DMS53 treated with DMSO at 0.1 percent for 48 hours (cell line): ENCODE measurements at regions not wholly inside any gene's neighbourhood (a gene's known extent, or its start where the extent isn't known, plus 50 kb on each side); places are given as distances from the start of the nearest gene placed in this dataset.
A peak's percentile ranks its signal among the peaks of the same experiment; 100 is the strongest.
"Not testable (repeated sequence)": the region's sequence is repeated elsewhere in the genome, so short reads cannot be mapped to it uniquely, and the experiment has no call there.

Experiments used
- DNase-seq: peaks from one replicate; lab custom pipeline; 2025; ENCODE audit not compliant: unreplicated experiment; lab: John Stamatoyannopoulos, UW

DNA sequence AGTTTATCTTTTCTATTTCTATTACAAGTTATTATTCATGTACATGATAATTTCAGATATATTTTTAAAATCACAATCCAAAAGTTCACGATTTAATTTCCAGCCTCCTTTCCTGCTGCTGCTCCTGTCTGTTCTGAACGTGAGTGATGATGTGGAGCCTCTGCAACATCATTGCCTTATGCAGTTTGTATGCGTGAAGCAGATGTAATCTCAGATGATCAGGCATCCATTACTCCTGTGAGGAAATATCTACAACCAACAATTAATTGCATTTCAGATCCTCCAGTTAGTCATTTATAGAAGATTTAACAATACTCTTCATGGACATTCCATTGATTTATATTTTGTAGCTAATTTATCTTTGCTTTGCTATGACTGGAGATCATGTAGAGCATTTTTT is 668.7 kb upstream of the EPHA5 start:
- no peak for DNase-seq

DNA sequence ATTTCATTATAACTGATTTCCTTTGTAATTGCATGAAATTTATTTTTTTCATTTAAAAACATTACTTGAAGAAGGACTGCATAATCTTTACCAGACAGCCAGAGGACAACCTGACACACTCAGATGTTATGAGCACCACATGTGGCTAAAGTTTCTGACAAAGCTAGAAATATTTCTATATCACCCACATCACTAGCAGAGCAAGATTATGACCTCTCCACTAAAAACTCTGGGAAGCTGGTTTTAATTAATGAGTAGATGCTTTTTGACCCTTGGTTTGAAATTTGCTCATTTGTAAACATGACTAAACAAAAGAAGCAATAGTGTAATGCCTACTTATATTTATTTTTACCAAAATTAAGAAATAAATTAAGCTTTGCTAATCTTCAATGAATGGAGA is 661.5 kb upstream of the EPHA5 start:
- DNase-seq = no peak

DNA sequence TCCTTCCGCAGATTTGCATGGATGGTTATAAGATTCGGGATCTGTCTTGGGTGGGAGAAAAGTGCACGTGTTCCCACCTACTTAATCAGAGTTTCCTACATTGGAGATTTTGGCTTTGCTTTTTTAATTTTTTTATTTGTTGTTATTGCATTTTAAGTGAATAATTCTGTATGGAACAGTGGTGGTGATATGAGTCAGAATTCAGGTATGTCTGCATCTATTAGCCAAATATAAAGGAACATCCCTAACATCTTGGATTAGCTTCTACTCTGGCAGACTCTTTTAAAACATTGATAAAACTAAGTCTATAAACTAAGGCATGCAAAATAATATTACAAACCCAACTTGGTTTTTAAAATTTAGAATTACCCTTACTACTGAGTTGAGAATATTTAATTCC is 659.8 kb upstream of the EPHA5 start:
- no peak for DNase-seq

DNA sequence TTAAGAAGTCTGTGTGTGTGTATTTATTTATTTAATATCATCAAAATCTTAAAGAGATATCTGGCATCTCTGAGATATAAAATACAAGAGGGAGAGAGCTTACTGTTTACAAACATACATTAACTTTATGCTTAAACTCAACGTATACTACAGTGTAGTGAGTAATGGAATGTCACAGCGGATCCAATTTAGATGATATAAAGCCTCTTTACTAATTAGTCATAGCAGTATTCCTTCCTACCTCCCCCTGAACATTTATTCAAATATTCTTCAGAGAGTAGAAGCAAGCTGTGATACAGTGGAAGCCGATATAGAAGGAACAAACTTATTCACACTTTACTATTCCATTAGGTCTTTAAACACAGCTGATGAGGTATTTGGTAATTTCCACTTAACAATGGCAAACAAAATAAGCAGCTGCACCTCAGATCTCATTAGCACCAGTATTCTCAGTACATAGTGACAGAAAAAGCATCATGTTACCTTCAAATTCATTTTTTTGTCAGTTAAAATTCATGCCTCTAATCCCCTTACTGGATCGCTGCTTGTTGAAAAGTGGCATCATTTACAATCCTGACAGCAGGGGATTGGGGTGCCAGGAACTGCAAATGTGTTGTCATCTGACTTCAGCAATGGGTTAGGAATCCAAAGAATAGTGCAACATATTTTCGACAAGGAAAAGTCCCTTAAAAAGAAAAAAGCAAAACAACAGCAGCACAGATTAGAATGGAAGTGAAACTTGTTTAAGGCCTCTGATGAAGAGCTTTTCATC is 658.7 kb upstream of the EPHA5 start:
- DNase-seq = no peak

DNA sequence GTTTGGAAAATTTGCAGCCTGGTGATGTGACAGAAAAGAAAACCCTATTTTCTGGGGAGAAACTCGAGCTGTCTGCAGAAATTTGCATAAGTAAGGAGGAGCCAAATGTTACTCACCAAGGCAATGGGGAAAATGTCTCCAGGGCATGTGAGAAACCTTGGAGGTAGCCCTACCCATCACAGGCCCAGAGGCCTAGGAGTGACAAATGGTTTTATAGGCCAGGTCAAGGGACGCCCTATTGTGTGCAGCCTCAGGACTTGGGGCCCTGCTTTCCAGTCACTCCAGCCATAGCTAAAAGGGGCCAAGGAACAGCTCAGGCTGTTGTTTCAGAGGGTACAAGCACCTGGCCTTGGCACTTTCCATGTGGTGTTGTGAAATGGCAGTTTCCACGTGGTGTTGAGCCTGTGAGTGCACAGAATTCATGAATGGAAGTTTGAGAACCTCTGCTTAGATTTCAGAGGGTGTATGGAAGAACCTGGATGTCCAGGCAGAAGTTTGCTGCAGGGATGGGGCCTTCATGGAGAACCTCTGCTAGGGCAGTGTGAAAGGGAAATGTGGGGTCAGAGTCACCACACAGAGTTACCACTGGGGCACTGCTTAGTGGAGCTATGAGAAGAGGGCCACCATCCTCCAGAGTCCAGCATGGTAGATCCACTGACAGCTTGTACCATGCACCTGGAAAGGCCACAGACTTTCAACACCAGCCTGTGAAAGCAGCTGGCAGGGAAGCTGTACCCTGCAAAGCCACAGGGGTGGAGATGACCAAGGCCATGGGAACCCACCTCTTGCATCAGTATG is 637.6 kb upstream of the EPHA5 start:
- no peak for DNase-seq

DNA sequence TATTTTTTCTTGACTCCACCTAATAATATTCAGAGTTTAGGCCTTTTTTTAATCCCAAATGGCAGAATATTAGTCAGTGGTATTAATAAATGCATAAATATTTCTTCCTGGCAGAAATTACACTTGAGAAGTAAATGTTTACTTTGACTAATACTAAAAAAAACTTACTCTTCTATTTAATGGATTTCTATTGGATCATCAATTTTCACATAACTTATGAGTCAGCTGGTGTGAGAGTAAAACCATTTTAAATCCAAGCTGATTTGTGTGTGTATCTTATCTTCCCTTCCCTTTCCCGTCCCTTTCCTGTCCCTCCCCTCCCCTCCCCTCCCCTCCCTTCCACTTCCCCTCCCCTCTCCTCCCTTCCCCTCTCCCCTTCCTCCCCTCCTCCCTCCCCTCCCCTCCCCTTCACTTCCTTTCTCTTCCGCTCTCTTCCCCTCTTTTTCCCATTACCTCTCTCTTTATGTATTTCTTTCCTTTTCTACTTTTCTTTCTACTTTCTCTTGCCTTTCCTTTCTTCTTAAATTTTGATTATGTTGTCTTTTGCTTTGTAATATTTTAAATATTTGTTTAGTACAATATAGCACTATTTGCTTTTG is 630.1 kb upstream of the EPHA5 start:
- no peak for DNase-seq

DNA sequence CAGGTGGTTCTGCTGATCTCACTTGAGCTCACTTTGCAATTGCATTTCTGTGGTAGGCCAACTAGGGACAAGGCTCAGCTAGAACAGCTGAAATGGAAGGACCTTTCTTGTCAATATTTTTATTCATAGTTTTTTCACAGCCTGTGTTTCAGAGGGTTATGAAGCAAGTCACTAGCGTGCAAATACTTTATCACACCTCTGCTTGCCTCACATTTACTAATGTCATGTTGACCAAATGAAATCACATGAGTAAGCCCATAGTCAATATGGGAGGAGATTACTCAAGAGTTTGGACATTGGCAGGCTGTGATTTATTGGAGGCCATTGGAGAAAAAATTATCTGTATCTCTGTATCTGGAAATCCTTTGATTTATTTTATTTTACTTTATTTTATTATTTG is 628.3 kb upstream of the EPHA5 start:
- no peak for DNase-seq

DNA sequence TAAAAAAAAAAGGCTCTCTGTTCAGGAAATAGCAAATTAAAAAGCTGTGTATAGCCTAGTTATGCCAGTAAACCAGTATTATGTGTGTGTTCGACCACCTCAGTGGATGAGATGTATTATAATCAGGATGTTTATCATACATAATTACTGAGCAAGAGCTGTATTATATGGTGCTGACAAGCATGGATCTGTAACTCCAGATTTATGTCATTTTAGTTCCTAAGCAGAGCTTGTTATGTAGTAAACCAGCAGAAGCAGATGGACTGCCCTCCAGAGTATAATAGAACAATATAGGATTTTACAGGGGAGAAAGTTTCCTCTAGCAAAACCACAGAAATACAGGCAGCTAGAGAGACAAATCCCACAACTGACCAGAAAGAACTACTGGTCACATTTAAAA is 627.4 kb upstream of the EPHA5 start:
- no peak for DNase-seq

DNA sequence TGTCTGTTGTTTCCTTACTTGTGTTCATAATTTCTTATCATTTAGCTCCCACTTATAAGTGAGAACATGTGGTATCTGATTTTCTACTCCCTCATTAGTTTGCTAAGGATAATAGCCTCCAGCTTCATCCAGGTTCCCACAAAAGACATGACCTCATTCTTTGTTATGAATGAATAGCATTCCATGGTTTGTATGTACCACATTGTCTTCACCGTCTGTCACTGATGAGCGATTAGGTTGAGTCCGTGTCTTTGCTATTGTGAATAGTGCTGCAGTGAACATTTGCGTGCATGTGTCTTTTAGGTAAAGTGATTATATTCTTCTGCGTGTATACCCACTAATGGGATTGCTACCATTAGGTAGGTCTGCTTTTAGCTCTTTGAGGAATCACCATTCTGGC is 624.3 kb upstream of the EPHA5 start:
- no peak for DNase-seq

DNA sequence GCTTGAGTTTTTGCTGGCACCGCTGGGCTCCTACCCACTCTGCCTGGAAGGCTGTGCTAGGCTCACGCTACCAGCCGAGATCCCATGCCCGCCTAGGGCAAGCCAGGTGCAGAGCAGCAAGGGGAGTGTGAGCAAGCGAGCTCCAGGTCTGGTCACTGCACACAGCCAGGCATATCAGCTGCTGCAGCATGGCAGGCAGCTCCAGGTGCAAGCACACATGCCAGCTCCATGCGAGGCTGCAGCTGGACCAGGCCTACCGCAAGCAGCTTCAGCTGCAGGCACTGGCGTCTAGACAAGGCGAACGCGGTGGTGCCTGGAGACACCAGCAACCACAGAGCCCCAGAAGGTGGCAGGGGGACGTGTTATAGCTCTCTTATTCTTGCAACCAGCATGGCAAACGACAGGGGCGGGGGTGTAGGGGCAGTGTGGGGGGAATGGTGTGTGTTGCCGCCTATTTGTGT is 614.7 kb upstream of the EPHA5 start:
- no peak for DNase-seq

DNA sequence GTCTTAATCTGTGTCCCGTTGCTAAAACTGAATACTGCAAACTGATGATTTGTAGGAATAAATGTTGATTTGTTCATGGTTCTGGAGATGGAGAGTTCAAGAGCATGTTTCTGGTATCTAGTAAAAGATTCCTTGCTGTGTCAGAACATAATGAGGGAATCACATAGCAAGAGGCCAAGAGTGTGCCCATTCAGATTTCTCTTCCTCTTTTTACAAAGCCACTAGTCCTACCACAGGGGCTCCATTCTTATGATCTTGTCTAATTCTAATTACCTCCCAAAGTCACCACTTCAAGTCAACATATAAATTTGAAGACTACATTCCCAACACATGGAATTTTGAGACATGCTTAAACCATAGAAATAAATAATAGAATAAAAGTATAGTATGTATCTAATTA is 608.8 kb upstream of the EPHA5 start:
- DNase-seq = no peak

DNA sequence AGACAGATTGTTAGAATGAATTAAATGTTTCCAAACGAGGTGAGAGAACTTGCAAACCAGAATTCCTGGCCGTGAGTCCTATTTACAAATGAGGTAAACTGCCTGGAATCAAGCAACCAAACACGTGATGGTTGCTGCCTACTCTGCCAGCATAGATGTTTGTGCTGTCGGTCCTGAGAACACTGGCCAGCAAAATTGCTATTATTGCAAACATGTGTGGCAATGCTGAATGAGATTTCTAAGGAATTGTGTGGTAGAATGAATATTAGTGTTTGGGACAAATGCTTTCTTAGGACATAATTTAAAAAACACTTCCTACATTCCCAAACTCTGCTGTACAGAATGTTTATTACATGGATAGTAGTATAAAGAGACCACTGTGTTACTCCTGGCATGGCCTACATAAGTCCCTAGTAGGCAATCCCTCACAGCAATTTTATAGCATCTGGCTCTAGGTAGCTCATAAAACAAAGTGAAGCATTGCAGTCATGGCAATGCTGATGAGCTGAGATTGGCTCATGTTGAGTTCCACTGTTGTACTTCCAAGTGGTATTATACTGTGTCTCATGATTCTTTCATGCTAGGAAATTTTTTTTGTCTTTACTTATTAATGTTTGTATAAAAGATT is 605.2 kb upstream of the EPHA5 start:
- no peak for DNase-seq

DNA sequence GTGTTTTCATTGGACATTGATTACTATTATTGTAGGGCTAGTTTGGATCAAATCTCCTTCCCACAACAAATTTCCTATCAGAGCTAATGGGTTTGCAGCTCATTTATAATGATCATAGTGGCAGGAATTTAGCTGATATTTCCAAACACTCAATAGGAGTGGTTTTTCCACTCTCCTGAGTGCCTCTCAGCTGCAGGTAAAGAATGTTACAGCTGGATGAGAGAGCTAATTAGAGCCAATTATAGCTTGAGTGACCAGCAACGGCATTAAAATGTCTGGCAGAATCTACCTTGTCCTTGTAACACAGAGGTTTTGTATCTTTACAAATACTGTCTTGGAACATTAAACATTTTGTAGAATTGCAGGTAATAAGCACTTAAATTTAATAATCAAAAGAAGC is 602.8 kb upstream of the EPHA5 start:
- DNase-seq = no peak

DNA sequence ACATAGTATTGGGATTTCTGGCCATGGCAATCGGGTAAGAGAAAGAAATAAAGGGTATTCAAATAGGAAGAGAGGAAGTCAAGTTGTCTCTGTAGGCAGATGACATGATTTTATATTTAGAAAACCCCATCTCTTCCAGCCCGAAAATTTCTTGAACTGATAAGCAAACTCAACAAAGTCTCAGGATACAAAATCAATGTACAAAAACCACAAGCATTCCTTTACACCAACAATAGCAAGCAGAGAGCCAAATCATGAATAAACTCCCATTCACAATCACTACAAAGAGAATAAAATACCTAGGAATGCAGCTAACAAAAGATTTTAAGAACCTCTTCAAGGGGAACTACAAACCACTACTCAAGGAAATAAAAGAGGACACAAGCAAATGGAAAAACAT is 600.1 kb upstream of the EPHA5 start:
- not testable (repeated sequence) for DNase-seq

DNA sequence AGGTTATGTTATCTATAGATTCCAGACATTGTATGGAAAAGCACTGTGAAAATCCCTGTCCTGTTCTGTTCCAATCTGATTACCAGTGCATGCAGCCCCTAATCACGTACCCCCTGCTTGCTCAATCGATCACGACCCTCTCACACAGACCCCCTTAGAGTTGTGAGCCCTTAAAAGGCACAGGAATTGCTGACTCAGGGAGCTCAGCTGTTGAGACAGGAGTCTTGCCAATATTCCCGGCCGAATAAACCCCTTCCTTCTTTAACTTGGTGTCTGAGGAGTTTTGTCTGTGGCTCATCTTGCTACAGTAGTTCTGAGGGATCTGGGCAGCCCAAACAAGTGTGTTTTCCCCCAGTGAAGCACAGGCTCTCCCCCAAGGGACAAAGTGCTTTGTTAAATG is 596.3 kb upstream of the EPHA5 start:
- not testable (repeated sequence) for DNase-seq

DNA sequence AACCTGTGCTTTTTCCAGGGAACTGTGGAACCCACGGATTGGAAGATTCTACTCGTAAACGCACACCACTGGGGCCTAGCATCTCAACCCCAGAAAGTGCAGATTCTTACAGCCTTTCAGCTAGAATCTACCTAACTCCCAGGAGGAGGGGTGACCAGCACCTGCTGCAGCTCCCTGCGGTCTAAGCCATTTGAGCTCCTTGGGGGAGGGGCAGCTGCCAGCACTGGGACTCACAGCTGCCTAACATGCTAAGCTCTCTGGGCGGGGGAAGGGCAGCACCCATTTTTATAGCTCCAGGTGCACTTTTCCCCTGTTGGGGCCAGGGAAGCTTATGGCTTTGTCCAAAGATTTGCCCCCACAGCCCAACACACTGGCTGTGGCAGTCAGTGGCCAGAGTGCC is 595.7 kb upstream of the EPHA5 start:
- DNase-seq = peak; percentile 21

DNA sequence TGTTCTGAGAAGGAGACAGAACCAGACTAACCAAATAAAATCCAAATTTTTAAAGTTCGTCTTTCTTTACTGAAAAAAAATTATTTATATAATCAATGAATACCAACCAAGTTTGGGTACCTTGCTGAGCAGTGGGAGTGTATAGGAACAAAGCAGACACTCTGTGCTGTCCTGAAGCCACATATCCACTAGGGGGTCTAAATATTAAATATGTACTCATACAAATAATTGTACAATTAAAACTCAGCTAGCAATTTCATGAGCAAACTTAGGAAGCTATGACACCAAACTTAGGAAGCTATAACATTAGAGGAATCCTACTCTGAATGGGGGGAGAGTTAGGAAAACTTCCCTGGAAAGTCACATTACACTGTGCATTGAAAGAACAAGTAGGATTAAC is 582.0 kb upstream of the EPHA5 start:
- DNase-seq = peak; percentile 0

DNA sequence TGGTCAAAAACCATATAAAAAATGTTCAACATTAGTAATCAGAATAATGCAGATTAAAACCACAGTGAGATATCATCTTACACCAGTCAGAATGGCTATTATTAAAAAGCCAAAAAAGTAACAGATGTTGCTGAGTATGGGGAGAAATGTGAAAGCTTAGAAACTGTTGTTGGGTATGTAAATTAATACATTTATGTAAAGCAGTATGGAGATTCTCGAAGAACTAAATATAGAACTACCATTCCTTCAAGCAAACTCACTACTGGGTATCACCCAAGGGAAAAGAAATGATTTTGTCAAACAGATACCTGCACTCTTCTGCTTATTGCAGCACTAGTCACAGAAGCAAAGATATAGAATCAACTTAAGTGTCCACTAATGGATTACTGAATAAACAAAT is 576.4 kb upstream of the EPHA5 start:
- DNase-seq = no peak

DNA sequence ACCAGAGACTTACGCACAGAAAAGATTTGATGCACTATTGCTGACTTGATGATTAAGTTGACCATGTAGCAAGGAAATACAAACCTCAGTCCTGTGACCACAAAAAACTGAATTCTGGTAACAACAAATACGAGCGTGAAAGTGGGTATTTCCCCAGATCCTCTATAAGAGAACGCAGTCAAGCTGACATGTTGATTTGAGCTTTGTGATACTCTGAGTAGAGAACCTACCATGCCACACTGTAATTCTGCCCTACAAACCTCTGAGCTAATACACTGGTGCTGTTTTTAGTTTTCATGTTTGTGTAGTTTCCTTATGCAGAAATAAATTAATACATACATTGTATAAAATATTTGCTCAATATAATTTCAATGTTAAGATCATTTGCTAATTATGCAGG is 565.6 kb upstream of the EPHA5 start:
- DNase-seq = no peak

DNA sequence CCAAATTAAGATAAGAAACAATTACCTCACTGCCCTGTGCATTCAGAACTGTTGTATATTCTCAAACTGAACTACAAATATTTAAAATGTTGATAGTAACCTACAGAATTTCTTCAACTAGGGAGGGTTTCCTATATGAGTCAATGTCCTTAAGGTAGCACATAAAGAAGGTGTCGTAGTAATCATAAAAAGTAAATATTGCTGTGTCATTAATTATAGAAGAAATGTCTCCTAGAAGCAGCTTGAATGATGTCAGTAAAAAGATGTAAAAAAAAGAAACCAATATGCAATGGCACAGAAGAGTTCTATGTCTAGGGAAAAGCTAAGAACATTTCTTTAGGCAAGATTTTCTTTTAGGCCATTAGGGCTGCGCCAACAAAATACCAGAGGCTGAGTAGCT is 559.6 kb upstream of the EPHA5 start:
- no peak for DNase-seq

DNA sequence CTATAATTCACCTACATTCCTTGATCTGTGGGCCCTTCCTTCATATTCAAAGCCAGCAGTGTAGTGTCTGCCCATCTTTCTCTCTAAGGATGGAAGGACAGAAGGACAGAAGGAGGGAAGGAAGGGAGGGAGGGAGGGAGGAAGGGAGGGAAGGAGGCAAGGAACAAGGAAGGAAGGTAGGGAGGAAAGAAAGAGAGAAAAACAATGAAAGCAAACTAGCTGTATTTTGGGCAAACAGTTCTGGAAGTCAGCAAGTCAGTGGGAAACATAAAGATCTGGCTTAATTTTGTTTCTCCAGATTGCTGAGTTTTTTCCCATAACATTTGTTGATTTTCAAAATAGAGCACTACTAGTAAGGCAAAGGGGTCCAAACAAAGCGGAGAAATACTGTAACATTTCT is 555.2 kb upstream of the EPHA5 start:
- DNase-seq = no peak
